Astrocyte (in vitro differentiated cells and primary cell): ENCODE measurements at regions not wholly inside any gene's neighbourhood (a gene's known extent, or its start where the extent isn't known, plus 50 kb on each side); places are given as distances from the start of the nearest gene placed in this dataset.

ENCODE experiments used
- DNase-seq: peaks from one replicate; pipeline ENCODE4 v3.0.0-alpha.2; 2010; ENCODE audit warnings: low read depth
- FAIRE-seq: peaks from 2 replicates; lab custom pipeline; 2011; peaks lifted over from hg19 to GRCh38; lab: Jason Lieb, UNC
- H2AFZ ChIP-seq: 2 replicates; pipeline ENCODE4 v1.6.0; 2012; ENCODE audit warnings: low read depth, low read length, inconsistent platforms
- H3K27ac ChIP-seq: 2 replicates; pipeline ENCODE4 v1.5.1; 2011; ENCODE audit warnings: low read depth, low read length, inconsistent platforms
- H3K27me3 ChIP-seq: 2 replicates; pipeline ENCODE4 v1.6.0; 2011; ENCODE audit warnings: low read length, inconsistent platforms; ENCODE audit not compliant: insufficient read depth
- H3K36me3 ChIP-seq: 2 replicates; pipeline ENCODE4 v1.5.1; 2011; ENCODE audit warnings: low read length, inconsistent platforms; ENCODE audit not compliant: insufficient read depth
- H3K4me1 ChIP-seq: 2 replicates; pipeline ENCODE4 v1.5.1; 2011; ENCODE audit warnings: low read length, inconsistent platforms; ENCODE audit not compliant: insufficient read depth
- H3K4me2 ChIP-seq: 2 replicates; pipeline ENCODE4 v1.6.0; 2012; ENCODE audit warnings: low read length, inconsistent platforms
- H3K4me3 ChIP-seq: 2 replicates; pipeline ENCODE4 v1.5.1; 2011; ENCODE audit warnings: low read depth, mild to moderate bottlenecking, low read length, inconsistent platforms; ENCODE audit not compliant: insufficient read depth
- H3K79me2 ChIP-seq: 2 replicates; pipeline ENCODE4 v1.6.0; 2012; ENCODE audit warnings: mild to moderate bottlenecking, low read length, inconsistent platforms; ENCODE audit not compliant: insufficient read depth
- H3K9ac ChIP-seq: 2 replicates; pipeline ENCODE4 v1.6.0; 2012; ENCODE audit warnings: mild to moderate bottlenecking, low read length, inconsistent platforms
- H3K9me3 ChIP-seq: 2 replicates; pipeline ENCODE4 v1.5.1; 2012; ENCODE audit warnings: low read depth, mild to moderate bottlenecking, low read length, inconsistent platforms; ENCODE audit not compliant: insufficient read depth
- H4K20me1 ChIP-seq: 2 replicates; pipeline ENCODE4 v1.6.0; 2012; ENCODE audit warnings: low read length, inconsistent platforms; ENCODE audit not compliant: insufficient read depth
- H3K27ac Mint-ChIP-seq: one replicate; pipeline ENCODE4 v1.8.0; 2021; ENCODE audit warnings: mild to moderate bottlenecking, mixed read lengths; ENCODE audit not compliant: unreplicated experiment
- H3K27me3 Mint-ChIP-seq: one replicate; pipeline ENCODE4 v1.8.0; 2021; ENCODE audit warnings: low read depth, mixed read lengths; ENCODE audit not compliant: unreplicated experiment
- H3K36me3 Mint-ChIP-seq: one replicate; pipeline ENCODE4 v1.8.0; 2021; ENCODE audit warnings: low read depth, mixed read lengths; ENCODE audit not compliant: unreplicated experiment
- H3K4me1 Mint-ChIP-seq: one replicate; pipeline ENCODE4 v1.8.0; 2021; ENCODE audit warnings: low read depth, mixed read lengths; ENCODE audit not compliant: unreplicated experiment
- H3K4me3 Mint-ChIP-seq: one replicate; pipeline ENCODE4 v1.8.0; 2021; ENCODE audit warnings: mild to moderate bottlenecking, moderate library complexity, mixed read lengths; ENCODE audit not compliant: unreplicated experiment
- H3K9me3 Mint-ChIP-seq: one replicate; pipeline ENCODE4 v1.8.0; 2021; ENCODE audit warnings: mild to moderate bottlenecking, mixed read lengths; ENCODE audit not compliant: unreplicated experiment
- CTCF ChIP-seq: IDR thresholded peaks from 2 replicates; pipeline ENCODE4 v1.5.1; 2011; ENCODE audit warnings: low read depth, mild to moderate bottlenecking, inconsistent platforms, low read length, moderate library complexity; ENCODE audit not compliant: insufficient read depth
- EZH2 ChIP-seq: IDR thresholded peaks from 2 replicates; pipeline ENCODE4 v1.6.1; 2012; ENCODE audit warnings: mild to moderate bottlenecking, low read length, inconsistent platforms; ENCODE audit not compliant: insufficient read depth

- Mint-ChIP-seq H3K36me3 (no peaks in the 10 kb centered on the region), H3K27ac (no peak overlapping the region), H3K9me3 (no peaks in the 10 kb centered on the region), H3K4me3 (no peak overlapping the region), H3K27me3 (no peaks in the 10 kb centered on the region), H3K4me1 (no peaks in the 10 kb centered on the region)
- Histone ChIP-seq H4K20me1 (no peaks in the 10 kb centered on the region), H3K27ac (no peak overlapping the region), H3K27me3 (no peaks in the 10 kb centered on the region), H3K9me3 (no peaks in the 10 kb centered on the region), H3K4me1 (no peaks in the 10 kb centered on the region), H3K4me2 (no peak overlapping the region), H3K4me3 (no peak overlapping the region), H3K9ac (no peak overlapping the region), H3K79me2 (no peaks in the 10 kb centered on the region), H2AFZ (no peak overlapping the region), H3K36me3 (no peaks in the 10 kb centered on the region)
- no peak for DNase-seq
- FAIRE-seq = no peak
- TF ChIP-seq CTCF (no peak), EZH2 (no peak)
Observed at GRCh38 chr13:80858131-80858530, 517.2 kb upstream of the SPRY2 start.

GRCh38 chr13:80857321-80857720 is 516.4 kb upstream of the SPRY2 start:
- no peak overlapping the region for H2AFZ ChIP-seq
- Mint-ChIP-seq H3K9me3 (no peaks in the 10 kb centered on the region), H3K4me3 (no peak overlapping the region), H3K27ac (no peak overlapping the region), H3K4me1 (no peaks in the 10 kb centered on the region), H3K36me3 (no peaks in the 10 kb centered on the region), H3K27me3 (no peaks in the 10 kb centered on the region)
- no peak overlapping the region for H3K27ac ChIP-seq
- DNase-seq = no peak
- H3K79me2 ChIP-seq = no peaks in the 10 kb centered on the region
- H3K4me2 ChIP-seq = no peak overlapping the region
- H4K20me1 ChIP-seq = no peaks in the 10 kb centered on the region
- TF ChIP-seq EZH2 = no peak
- no peak for TF ChIP-seq CTCF
- FAIRE-seq = no peak
- no peaks in the 10 kb centered on the region for H3K27me3 ChIP-seq
- no peak overlapping the region for H3K9ac ChIP-seq
- no peaks in the 10 kb centered on the region for H3K4me1 ChIP-seq
- H3K4me3 ChIP-seq = no peak overlapping the region
- H3K9me3 ChIP-seq = no peaks in the 10 kb centered on the region
- H3K36me3 ChIP-seq = no peaks in the 10 kb centered on the region

- H3K79me2 ChIP-seq = no peaks in the 10 kb centered on the region
- H4K20me1 ChIP-seq = no peaks in the 10 kb centered on the region
- DNase-seq (no peak), FAIRE-seq (no peak)
- no peaks in the 10 kb centered on the region for H3K9me3 ChIP-seq
- H3K4me3 ChIP-seq = no peak overlapping the region
- H3K4me2 ChIP-seq = no peak overlapping the region
- H3K9me3 Mint-ChIP-seq = no peaks in the 10 kb centered on the region
- no peak overlapping the region for H3K27ac Mint-ChIP-seq
- no peaks in the 10 kb centered on the region for H3K27me3 Mint-ChIP-seq
- no peak overlapping the region for H2AFZ ChIP-seq
- TF ChIP-seq EZH2 = no peak
- no peak for TF ChIP-seq CTCF
- no peaks in the 10 kb centered on the region for H3K4me1 ChIP-seq
- H3K36me3 ChIP-seq = no peaks in the 10 kb centered on the region
- no peak overlapping the region for H3K9ac ChIP-seq
- no peaks in the 10 kb centered on the region for H3K4me1 Mint-ChIP-seq
- no peaks in the 10 kb centered on the region for H3K27me3 ChIP-seq
- H3K4me3 Mint-ChIP-seq = no peak overlapping the region
- H3K27ac ChIP-seq = no peak overlapping the region
- H3K36me3 Mint-ChIP-seq = no peaks in the 10 kb centered on the region
Observed at GRCh38 chr13:80850771-80851170, 509.8 kb upstream of the SPRY2 start.
